Keratinocyte (primary cell): ENCODE measurements at regions not wholly inside any gene's neighbourhood (a gene's known extent, or its start where the extent isn't known, plus 50 kb on each side); places are given as distances from the start of the nearest gene placed in this dataset.

ENCODE experiments used
- CTCF ChIP-seq, 3 experiments: IDR thresholded peaks in 1 of 3; conservative IDR thresholded peaks in 1 of 3; optimal IDR thresholded peaks in 1 of 3; 2 replicates in 2 of 3; 3 replicates in 1 of 3; pipeline versions ENCODE3 to v1.5.1; 2011; ENCODE audit warnings: low read length in 3 of 3, mild to moderate bottlenecking in 3 of 3, moderate library complexity in 2 of 3, control low read depth in 1 of 3, inconsistent platforms in 1 of 3; ENCODE audit not compliant: insufficient read depth in 2 of 3; ENCODE audit errors: extremely low read depth in 1 of 3
- EZH2 ChIP-seq: IDR thresholded peaks from one replicate; pipeline ENCODE4 v1.6.1; 2012; ENCODE audit warnings: inconsistent platforms, mild to moderate bottlenecking, low read length, moderate library complexity

GRCh38 chr7:49389871-49390479 lies 383.5 kb upstream of the VWC2 start:
- TF ChIP-seq CTCF (optimal IDR thresholded peaks at IDR 0.05 in 1 of 3, IDR thresholded peaks at IDR 0.05 in 1 of 3, conservative IDR thresholded peaks at IDR 0.05 in 1 of 3; ENCODE audit: extremely low read depth in 1 of 3, insufficient read depth in 2 of 3, low read length in 3 of 3) (no peak), EZH2 (no peak)
